Astrocyte (in vitro differentiated cells and primary cell): ENCODE measurements at regions not wholly inside any gene's neighbourhood (a gene's known extent, or its start where the extent isn't known, plus 50 kb on each side); places are given as distances from the start of the nearest gene placed in this dataset.

Experiments
- EZH2 ChIP-seq: IDR thresholded peaks from 2 replicates; pipeline ENCODE4 v1.6.1; 2012; ENCODE audit warnings: mild to moderate bottlenecking, low read length, inconsistent platforms; ENCODE audit not compliant: insufficient read depth
- TF ChIP-seq, protein P1 (sequence below): IDR thresholded peaks from 2 replicates; pipeline ENCODE4 v1.5.1; 2011; ENCODE audit warnings: low read depth, mild to moderate bottlenecking, inconsistent platforms, low read length, moderate library complexity; ENCODE audit not compliant: insufficient read depth

DNA sequence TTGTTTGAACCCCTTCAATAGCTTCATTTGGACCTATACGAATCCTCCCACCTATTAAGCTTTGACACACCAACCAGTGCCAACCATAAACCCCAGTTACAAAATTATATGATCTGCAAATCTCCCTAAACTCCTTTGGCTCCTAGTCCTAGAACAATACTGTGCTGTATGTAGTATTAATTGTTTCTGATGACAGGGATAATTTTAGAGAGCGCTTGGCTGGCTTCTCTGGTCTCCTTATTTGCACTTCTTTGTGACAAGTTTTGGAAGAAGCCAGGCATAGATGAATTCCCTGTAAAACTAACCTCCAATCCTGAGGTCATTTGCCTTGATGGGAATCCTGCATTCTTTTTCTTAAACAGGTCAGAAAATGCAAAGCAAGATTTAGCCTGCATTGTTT lies 433.0 kb downstream of the PPARGC1A start:
- TF ChIP-seq EZH2: no peak
- TF ChIP-seq, protein P1, sequence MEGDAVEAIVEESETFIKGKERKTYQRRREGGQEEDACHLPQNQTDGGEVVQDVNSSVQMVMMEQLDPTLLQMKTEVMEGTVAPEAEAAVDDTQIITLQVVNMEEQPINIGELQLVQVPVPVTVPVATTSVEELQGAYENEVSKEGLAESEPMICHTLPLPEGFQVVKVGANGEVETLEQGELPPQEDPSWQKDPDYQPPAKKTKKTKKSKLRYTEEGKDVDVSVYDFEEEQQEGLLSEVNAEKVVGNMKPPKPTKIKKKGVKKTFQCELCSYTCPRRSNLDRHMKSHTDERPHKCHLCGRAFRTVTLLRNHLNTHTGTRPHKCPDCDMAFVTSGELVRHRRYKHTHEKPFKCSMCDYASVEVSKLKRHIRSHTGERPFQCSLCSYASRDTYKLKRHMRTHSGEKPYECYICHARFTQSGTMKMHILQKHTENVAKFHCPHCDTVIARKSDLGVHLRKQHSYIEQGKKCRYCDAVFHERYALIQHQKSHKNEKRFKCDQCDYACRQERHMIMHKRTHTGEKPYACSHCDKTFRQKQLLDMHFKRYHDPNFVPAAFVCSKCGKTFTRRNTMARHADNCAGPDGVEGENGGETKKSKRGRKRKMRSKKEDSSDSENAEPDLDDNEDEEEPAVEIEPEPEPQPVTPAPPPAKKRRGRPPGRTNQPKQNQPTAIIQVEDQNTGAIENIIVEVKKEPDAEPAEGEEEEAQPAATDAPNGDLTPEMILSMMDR: no peak
